Fibroblast of upper back skin (primary cell): ENCODE measurements at regions not wholly inside any gene's neighbourhood (a gene's known extent, or its start where the extent isn't known, plus 50 kb on each side); places are given as distances from the start of the nearest gene placed in this dataset.

ENCODE experiments used
- DNase-seq: peaks from one replicate; pipeline ENCODE4 v3.0.0-alpha.2; 2013

GRCh38 chr1:90122654-90123340 is 127.9 kb downstream of the ZNF326 start:
- no peak for DNase-seq

- peak; percentile 48 for DNase-seq
Measured at GRCh38 chr1:90114521-90115141, 119.7 kb downstream of the ZNF326 start.

GRCh38 chr1:90107990-90108389 is 113.1 kb downstream of the ZNF326 start:
- DNase-seq = no peak

GRCh38 chr1:90106311-90106710 is 111.4 kb downstream of the ZNF326 start:
- DNase-seq = no peak

- no peak for DNase-seq
Measured at GRCh38 chr1:90104941-90105538, 110.1 kb downstream of the ZNF326 start.

- peak; percentile 27 for DNase-seq
Measured at GRCh38 chr1:90100566-90100965, 105.7 kb downstream of the ZNF326 start.

- no peak for DNase-seq
Measured at GRCh38 chr1:90092441-90092840, 97.5 kb downstream of the ZNF326 start.
